HFFc6 (cell line): ENCODE measurements at regions not wholly inside any gene's neighbourhood (a gene's known extent, or its start where the extent isn't known, plus 50 kb on each side); places are given as distances from the start of the nearest gene placed in this dataset.

Source experiments
- DNase-seq: peaks from one replicate; pipeline ENCODE4 v3.0.0-alpha.2; 2018
- H3K27ac Mint-ChIP-seq: 2 replicates; pipeline ENCODE4 v1.8.0; 2020; ENCODE audit warnings: mild to moderate bottlenecking, mixed read lengths
- H3K27me3 Mint-ChIP-seq: 2 replicates; pipeline ENCODE4 v1.8.0; 2021; ENCODE audit warnings: mild to moderate bottlenecking, moderate library complexity, mixed read lengths; ENCODE audit not compliant: insufficient read depth
- H3K36me3 Mint-ChIP-seq: 2 replicates; pipeline ENCODE4 v1.8.0; 2021; ENCODE audit warnings: low read depth, mixed read lengths
- H3K4me1 Mint-ChIP-seq: 2 replicates; pipeline ENCODE4 v1.8.0; 2020; ENCODE audit warnings: low read depth, mixed read lengths
- H3K4me3 Mint-ChIP-seq: 2 replicates; pipeline ENCODE4 v1.8.0; 2020; ENCODE audit warnings: mild to moderate bottlenecking, moderate library complexity, mixed read lengths
- H3K9me3 Mint-ChIP-seq: 2 replicates; pipeline ENCODE4 v1.8.0; 2020; ENCODE audit warnings: mild to moderate bottlenecking, mixed read lengths
- TF ChIP-seq, protein P1 (sequence below): fragments of 200-600 bp; sonication (generic); IDR thresholded peaks from 2 replicates; pipeline ENCODE4 v1.5.0; 2021; ENCODE audit warnings: antibody characterized with exemption, mild to moderate bottlenecking

DNA sequence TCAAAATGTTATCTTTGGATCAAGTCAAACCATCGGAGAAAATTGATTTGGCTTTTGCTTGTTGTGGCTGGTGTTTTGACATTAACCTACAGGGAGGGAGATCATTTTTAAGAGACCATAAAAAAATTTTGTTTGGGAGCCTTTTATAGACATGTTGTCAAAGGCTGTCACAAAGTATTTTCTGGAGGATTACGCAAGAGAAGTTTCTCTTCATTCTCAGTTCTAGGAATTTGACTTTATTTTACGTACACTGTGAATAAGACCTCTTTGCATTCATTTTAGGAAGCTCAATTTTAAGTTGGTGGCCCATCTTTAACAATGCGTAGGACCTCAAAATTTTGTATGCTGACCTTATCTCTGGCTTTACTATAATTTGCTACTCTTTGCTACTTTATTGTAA, 50.2 kb upstream of the SLC44A1 start:
- DNase-seq, result no peak
- Mint-ChIP-seq H3K27me3 (no peaks in the 10 kb centered on the region; the same call in 1 of the 2 replicates), H3K36me3 (no peaks in the 10 kb centered on the region), H3K9me3 (no peaks in the 10 kb centered on the region), H3K4me3 (no peak overlapping the region), H3K27ac (no peak overlapping the region), H3K4me1 (no peaks in the 10 kb centered on the region)
- TF ChIP-seq, protein P1, sequence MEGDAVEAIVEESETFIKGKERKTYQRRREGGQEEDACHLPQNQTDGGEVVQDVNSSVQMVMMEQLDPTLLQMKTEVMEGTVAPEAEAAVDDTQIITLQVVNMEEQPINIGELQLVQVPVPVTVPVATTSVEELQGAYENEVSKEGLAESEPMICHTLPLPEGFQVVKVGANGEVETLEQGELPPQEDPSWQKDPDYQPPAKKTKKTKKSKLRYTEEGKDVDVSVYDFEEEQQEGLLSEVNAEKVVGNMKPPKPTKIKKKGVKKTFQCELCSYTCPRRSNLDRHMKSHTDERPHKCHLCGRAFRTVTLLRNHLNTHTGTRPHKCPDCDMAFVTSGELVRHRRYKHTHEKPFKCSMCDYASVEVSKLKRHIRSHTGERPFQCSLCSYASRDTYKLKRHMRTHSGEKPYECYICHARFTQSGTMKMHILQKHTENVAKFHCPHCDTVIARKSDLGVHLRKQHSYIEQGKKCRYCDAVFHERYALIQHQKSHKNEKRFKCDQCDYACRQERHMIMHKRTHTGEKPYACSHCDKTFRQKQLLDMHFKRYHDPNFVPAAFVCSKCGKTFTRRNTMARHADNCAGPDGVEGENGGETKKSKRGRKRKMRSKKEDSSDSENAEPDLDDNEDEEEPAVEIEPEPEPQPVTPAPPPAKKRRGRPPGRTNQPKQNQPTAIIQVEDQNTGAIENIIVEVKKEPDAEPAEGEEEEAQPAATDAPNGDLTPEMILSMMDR, result no peak
